ENCODE measurements at regions not wholly inside any gene's neighbourhood (a gene's known extent, or its start where the extent isn't known, plus 50 kb on each side); places are given as distances from the start of the nearest gene placed in this dataset.

DNA sequence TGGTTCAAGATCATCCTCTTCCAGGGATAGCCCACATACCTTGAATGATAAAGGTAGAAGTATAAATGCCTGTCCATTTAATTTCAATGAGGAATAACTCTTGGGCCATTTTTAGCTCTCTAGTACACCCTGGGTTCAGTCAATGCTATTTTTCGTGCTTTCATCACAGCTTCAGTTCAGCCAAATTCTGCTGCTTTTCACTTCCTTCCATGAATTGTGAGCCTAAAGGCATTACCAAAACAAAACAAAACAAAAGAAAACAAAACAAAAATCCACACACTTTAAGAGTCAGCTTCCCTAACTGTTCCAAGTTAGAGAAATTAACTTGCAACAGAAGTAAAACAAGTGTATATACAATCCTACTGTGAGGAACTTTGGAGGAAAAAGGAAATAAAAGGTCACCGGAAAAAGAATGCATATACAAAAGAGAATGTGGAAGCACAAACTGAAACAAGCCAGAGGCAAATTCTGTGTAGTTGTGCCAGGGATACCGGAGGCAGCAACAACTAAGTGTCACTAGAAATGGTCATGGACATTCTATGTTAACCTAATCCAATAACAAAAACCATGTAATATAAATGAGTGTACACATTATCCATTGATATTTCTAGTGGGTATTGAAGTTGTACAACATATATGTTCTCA is 423.1 kb downstream of the KCTD8 start:
- TF ChIP-seq, protein P1, sequence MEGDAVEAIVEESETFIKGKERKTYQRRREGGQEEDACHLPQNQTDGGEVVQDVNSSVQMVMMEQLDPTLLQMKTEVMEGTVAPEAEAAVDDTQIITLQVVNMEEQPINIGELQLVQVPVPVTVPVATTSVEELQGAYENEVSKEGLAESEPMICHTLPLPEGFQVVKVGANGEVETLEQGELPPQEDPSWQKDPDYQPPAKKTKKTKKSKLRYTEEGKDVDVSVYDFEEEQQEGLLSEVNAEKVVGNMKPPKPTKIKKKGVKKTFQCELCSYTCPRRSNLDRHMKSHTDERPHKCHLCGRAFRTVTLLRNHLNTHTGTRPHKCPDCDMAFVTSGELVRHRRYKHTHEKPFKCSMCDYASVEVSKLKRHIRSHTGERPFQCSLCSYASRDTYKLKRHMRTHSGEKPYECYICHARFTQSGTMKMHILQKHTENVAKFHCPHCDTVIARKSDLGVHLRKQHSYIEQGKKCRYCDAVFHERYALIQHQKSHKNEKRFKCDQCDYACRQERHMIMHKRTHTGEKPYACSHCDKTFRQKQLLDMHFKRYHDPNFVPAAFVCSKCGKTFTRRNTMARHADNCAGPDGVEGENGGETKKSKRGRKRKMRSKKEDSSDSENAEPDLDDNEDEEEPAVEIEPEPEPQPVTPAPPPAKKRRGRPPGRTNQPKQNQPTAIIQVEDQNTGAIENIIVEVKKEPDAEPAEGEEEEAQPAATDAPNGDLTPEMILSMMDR (IDR thresholded peaks at IDR 0.05), result no peak
- no peak for DNase-seq (ENCODE audit: low spot score)
- no peak for ATAC-seq (ENCODE audit: low FRiP score)

DNA sequence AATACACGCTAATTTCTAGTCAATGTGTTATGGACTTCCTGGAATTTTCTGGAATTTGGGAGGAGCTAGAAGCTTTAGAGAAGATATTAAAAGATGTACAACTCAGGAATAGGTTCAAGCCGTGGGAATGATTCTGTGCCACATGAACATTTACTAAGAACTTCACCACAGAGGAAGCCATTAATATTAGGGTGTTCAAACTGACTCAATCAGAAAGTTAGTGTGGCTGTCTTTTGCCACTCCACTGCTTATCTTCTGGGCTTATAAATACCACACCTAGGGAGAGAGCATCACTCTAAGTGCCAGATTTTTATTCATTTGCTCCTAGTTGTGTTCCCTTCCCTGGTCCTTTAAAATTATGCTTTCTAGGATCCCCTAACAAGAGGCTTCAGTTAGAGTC is 409.8 kb downstream of the KCTD8 start:
- TF ChIP-seq, protein P1 (IDR thresholded peaks at IDR 0.05), result no peak
- DNase-seq (ENCODE audit: low spot score), result no peak
- ATAC-seq (ENCODE audit: low FRiP score), result no peak

DNA sequence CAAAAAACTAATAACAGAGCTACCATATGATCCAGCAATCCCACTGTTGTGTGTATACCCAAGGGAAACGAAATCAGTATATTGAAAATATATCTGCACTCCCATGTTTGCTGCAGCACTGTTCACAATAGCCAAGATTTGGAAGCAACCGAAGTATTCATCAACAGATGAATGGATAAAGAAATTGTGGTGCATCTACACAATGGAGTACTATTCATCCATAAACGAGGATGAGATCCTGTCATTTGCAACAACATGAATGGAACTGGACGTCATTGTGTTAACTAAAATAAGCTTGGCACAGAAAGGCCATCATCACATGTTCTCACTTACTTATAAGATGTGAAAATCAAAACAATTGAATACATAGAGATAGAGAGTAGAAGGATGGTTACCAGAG is 402.1 kb downstream of the KCTD8 start:
- DNase-seq (ENCODE audit: low spot score) (no peak), ATAC-seq (ENCODE audit: low FRiP score) (no peak)
- TF ChIP-seq, protein P1 (IDR thresholded peaks at IDR 0.05), result no peak

DNA sequence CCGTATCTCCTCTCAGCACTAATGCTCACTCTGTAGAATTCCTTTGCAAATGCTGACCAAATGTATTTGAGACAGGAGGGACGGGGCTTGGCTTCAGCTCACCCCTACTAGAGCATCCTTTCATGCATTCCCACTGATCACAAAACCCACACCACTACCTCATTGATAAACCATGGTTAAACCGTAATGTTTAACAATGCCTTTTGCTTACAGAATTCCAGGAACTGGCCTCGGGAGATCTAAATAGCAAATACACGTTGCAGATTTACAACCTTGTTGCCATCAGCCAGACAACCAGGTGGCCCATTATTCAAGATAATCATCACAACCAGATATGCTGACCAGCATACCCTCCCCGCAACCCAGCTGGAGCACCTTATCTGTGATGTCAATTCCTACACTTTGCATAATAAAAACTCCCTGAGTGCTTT is 391.9 kb downstream of the KCTD8 start:
- no peak for DNase-seq (ENCODE audit: low spot score)
- TF ChIP-seq, protein P1 (IDR thresholded peaks at IDR 0.05), result no peak
- ATAC-seq (ENCODE audit: low FRiP score), result no peak

DNA sequence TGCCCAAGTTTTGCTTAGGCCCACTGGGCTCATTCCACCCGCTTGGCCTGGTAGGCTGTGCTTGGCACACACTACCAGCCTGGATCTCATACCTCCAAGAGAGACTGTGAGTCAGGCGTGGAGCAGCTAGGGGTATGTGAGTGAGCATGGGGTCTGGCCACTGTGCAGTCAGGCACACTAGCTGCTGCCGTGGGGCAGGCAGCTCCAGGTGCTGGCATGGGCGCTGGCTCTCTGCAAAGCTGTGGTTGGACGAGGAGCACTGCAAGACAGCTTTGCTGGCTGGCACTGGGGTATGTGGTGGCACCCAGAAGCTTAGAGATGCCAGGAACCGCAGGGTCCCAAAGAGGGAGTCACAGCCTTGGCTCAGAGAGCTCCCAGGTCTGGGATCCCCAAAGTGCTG is 377.8 kb downstream of the KCTD8 start:
- no peak for ATAC-seq (ENCODE audit: low FRiP score)
- no peak for DNase-seq (ENCODE audit: low spot score)
- TF ChIP-seq, protein P1 (IDR thresholded peaks at IDR 0.05), result no peak

DNA sequence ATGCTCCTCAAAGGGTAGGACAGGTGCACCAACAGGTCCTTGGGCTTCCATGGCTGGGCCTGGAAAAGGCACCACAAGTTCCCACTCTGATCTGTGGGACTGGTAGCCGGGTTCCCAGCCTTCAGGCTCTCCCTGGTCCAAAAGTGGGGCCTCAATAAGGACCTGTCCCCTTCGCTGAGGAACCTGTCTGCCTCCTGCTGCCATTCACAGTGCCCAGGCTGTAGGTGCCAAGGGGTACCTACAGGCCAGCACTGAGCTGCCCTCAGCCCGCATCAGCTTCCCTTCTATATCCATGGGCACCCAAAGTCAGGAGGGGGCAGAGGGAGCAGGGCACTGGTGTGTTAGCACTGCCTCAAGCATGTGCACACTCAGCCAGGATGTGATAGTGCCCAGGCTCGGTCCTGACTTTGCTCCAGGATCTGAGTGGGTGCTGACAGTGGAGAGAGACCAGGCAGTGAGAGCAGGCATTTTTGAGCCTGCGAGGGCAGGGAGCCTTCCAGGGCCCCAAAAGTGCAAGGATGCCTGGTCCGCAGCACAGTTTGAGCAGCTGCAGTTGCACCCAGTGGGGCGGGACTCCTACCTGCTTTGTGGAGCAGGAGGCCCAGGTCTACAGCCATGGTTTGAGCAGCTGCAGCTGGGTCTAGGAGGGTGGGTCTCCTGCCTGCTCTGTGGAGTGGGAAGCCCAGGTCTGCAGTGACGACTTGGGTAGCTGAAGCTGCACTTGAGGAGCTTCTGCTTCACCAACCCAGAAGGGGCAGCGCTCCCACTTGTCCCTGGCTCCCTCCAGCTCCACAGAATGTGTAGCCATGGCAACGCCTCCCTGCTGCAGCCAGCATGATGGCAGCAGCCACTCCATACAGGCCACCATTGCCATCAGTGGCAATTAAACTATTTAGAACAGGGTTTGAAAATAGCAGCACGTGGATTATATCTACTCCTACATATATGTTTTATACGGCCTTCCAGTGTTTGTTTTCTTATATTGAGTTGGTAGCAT is 376.4 kb downstream of the KCTD8 start:
- TF ChIP-seq, protein P1 (IDR thresholded peaks at IDR 0.05), result no peak

More for the DNA sequence above, 376.4 kb downstream of the KCTD8 start:
- peak; percentile 28 for ATAC-seq (ENCODE audit: low FRiP score)
- no peak for DNase-seq (ENCODE audit: low spot score)
